HG02870 (cell line): ENCODE measurements at regions not wholly inside any gene's neighbourhood (a gene's known extent, or its start where the extent isn't known, plus 50 kb on each side); places are given as distances from the start of the nearest gene placed in this dataset.

Source experiments
- ATAC-seq: cut with Tn5 transposase; IDR thresholded peaks from one replicate; pipeline ENCODE4 v1.9.1; 2021; ENCODE audit warnings: mild to moderate bottlenecking, moderate library complexity; ENCODE audit not compliant: unreplicated experiment

DNA sequence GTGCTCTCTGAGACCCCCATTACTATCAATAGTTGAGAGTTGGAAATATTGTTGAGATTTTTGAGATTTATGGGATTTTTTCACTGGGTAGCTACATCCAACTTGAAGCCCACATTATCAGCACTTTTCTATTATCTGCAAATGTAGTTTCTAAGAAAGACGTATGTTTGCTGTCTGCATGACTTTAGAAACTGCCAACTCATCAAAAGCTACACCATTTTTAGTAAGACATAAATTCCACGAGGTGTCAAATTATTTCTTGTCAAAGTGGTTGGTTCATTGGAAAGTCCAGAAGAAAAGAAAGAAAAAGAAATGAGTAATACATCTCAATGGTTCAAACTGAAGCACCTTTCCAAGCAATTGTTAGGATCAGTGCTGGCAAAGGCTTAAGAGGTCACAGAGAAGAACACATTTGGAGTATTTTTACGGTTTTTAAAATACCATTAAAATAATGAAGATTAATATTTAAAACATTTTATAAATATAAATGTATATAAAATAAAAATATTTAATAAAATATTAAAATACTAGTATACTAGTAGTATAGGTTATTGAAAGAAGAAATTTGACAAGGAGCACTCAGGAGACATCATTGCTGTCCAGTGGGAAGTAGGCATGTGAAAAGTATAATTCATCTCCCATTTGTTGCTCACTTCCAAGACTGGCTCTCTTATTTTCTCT lies 463.5 kb downstream of the TAFA4 start:
- ATAC-seq = no peak

DNA sequence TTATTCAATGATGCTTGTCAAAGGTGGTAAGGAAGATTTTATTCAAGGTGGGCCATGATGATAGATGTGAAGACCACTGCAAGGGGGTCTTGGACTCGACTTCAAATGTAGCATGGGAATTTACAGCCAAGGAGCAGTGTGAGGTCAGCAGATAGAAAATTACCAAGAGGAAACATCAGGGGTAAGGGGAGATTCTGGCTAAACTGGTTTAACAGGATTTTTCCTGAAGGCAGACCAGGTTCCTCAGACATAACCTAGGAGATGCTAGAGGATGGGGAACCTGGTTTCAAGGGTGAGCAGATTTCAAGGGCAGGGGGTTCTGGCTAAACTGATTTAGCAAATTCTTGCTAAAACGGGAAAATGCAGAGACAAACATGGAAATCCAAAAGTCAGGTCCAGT lies 464.9 kb downstream of the TAFA4 start:
- no peak for ATAC-seq

DNA sequence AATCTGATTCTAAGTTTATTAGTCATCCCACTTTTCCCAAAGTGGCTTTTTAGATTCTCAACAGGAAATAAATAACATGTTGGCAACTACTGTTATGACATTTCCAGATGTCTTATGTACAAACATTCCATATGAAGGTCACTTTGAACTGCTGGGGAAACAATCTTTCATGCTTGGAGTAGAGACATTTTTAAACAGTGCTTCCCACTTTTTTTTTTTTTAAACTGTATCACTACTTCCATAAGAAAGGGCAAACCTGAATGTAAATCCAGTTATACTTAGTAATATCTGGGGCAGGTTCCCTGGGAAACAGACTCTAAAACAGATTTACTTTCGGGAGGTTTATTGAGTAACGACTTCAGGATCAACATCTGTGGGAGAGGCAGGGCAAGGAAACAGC lies 473.8 kb downstream of the TAFA4 start:
- no peak for ATAC-seq

DNA sequence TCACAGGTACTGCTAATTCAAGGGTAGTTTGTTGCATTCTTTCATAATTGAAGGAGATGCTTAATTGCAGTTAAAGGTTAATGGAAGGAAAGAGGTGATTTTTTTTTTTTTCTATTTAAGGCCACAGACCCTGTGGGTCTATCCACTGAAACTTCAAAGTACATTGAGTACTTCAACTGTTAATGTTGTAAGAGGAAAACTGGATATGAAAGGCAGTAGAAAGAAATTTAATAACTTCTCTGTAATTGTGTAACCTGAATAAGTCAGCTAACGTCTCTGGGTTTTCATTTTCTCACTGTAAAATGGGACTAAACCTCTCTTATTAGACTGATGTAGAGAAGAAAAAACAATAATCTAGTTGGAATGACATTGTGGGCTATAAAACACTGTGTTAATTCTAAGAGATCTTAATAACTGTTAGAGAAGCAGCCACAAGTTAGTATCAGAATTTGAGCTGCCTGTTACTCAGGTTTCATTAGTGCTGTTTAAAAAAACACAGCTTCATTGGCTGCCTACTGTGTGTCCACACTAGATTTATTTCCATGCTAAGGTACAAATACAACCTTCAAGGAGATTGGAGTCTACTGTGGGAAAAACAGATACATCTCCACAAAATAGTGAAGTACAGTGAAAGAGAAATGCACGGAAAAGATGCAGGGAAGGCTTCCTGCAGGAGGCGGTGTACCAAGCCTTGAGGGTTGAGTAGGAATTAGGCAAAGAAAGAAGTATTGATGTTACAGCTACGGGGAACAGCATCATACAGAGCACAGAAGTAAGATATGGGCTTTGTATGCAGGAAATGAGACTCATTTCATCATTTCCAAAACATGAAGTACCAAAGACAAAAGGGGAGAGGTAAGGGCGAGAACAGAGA lies 483.6 kb downstream of the TAFA4 start:
- no peak for ATAC-seq

DNA sequence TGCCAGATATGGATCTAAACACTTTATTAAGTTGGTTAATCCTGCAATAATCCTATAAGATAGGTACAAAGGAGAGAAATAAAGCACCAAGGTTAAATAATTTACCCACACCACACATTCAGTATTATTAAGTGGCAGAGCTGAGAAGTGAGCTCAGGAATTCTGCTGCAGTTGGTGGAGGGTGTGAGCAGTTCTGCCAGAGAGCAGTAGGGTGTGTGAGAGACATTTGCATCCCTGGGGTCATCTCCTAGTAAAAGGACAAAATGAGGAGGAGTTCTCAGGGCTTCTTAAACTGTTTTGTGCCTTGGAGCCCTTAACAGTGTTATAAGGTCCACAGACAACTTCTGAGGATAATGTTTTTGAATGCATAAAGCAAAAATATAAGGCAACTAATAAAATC lies 484.5 kb downstream of the TAFA4 start:
- no peak for ATAC-seq

- no peak for ATAC-seq
Measured at GRCh38 chr3:68441054-68441453, 491.3 kb downstream of the TAFA4 start.

DNA sequence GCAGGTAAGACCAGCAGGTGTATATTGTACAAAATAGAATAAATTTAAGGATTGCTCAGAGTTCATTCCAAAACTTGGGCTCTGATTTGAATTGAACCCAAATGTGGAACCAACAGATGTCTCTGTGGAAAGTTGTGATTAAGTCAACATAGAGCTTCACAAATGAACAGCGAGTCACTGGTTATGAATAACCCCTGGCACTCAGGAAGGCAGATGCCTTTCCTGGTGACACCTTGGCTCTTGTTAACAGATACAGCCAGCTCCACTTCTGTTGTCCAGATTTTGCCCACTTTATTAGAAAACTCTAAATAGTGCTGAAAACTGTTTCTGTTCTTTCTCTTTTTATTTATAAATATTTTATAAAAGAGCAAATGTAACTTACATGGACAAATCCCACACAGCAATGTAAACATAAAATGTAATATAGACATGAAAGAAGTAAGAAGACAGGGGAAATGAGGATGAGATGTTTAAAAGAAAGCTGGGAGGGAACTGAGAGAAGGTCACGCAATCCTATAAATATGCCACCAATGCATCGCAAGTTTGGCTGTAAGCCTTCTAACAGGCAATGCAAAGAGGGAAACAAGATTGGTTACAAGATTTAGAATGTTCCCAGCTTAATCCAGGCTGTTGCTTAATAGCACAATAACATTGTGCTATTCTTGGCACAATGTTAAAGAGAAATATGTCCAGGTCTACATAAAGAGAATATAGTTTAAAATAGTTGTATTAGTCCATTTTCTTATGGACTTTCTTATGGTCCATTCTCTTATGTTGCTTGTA lies 495.5 kb downstream of the TAFA4 start:
- ATAC-seq = no peak

GRCh38 chr3:68428495-68428894 lies 503.9 kb downstream of the TAFA4 start:
- ATAC-seq = no peak

- no peak for ATAC-seq
Measured at GRCh38 chr3:68424796-68425460, 507.4 kb downstream of the TAFA4 start.

- no peak for ATAC-seq
Measured at GRCh38 chr3:68408626-68409025, 523.7 kb downstream of the TAFA4 start.

DNA sequence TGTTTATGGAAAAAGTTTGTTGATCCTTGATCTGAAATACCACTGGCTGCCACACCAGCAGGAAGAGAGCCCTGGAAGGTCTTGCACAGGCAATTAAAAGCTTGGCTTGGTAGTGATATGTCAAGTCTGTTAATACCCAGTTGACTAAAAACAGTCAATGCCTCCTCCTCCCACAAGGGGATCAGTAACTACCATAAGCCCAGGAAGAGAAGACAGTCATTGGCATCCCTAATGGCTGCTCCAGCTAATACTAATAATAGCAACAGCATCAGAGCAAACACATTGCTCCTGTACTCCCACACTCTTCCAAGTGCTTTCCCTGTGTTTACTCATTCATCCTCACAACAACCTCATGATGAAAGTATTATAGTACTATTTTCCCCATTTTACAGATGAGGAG lies 528.6 kb downstream of the TAFA4 start:
- no peak for ATAC-seq

DNA sequence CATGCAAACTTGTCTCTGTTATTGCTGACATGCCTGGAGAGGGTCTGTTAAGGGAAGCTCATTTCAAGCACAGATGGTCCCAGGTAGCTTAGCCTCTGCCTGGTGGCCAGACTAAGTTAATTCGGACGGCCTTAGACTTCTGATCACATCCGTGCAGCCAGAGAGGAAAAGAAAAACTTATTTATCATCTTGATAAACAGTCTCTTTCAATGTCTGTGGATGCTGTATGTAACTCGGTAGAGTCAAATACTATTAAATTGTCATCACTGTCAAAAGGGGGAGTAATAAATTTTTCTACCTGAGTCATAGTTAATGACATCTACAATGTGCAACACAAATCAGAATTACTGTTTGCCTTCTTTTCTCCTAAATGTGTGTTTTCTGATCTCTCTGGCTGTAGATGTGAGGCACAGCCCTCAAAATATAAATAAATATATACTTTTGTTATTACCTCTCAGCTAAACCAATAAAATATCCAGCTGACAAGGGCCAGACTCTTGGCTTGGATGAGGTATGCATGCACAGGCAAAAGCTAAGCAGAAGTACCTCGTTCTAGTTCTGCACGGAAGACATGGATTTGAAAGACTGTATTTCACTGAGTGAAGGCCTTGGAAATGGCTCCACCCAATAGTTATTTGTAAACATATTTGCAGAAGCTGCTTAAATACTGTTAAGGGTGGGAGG lies 530.0 kb downstream of the TAFA4 start:
- ATAC-seq = no peak

GRCh38 chr3:68378631-68379030 lies 553.7 kb downstream of the TAFA4 start:
- no peak for ATAC-seq

DNA sequence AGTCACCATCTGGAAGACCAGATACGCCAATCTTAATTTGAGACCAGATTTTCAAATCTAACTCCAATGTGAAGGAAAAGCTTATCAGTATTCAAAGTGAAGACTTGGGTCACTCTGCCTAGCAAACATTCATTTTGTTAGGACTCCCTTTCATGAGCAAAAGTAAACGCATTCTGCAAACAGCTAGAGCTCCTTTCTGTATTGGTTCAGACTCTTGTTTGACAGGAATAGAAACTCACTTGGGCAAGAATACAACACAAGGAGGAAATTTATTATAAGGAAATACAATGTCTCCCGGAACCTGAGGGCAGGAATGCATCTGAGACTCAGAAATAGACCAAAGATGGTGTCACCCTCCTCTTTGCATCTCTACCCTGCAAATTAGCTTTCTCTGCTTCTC lies 558.6 kb downstream of the TAFA4 start:
- ATAC-seq = no peak

DNA sequence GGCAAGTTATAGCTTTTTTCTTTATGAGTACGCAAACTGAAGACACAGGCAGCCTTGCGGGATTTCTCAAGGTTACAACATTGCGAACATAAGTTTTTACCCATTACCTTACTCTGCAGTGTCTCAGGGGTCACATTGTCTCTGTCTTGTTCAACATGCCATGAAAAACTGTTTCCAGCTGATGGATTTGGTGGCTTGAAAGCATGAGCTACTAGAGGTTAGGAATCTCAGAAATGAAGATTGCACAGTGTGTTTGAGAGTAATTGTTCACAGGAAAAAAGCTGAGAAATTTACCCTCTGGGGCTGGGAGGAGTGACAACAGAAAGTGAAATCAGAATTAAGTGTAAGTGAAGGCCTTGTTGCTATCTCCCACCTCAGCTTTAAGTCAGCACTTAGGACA lies 568.6 kb downstream of the TAFA4 start:
- no peak for ATAC-seq

DNA sequence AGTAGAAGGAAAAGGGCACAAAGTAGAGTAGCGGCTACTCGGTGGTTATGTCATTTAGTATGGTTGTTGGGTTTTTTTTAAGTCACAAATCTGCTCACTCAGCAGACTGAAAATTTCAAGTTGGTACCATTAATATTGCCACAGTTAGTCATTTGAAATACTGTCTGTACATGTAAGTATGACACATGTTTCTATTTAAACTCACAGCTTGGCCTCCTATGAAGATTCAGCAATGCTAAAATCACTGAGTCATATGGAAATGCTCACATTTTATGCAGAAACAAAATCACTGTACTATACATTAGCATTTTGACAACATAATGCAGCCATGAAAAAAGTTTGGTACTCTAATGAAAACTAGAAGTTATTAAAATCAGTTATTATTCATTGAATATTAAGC lies 571.9 kb downstream of the TAFA4 start:
- ATAC-seq = no peak

- no peak for ATAC-seq
Measured at GRCh38 chr3:68345781-68346180, 586.6 kb downstream of the TAFA4 start.

DNA sequence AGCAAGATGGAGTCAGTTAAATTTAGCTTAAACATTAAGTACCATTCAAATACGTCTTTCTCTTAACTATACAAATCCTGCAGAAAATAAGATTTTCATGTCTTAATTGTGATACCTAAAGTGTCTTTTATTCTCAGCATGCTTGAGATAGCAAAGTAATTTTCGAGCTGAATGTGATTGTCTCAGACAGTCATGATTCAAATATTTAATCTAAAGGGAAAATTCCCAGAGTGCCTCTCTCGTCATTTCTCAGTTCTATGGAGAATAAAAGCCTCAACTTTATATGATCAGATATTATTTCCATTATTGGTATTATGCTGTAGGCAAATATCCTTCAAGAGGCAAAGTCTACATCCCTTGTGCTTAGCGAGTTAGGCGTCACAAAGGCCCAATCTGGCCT lies 589.9 kb downstream of the TAFA4 start:
- no peak for ATAC-seq

DNA sequence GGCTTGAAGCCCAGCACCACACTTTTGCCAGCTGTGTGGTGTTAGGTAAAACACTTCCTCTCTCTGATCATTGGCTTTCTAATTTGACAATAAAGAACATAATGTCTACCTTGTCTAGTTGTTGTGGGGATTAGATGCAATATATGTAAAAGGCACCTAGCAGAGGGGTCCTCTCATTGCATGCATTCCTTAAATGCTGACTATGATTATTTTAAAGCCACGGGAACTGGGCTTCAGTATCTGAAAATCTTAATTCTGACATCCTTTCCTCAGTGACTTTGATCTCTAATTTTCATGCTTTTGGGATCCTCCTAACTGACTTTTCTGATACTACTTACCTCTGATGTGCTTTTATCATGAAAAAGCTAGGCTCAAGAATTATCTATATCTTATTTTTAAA lies 596.3 kb downstream of the TAFA4 start:
- no peak for ATAC-seq

DNA sequence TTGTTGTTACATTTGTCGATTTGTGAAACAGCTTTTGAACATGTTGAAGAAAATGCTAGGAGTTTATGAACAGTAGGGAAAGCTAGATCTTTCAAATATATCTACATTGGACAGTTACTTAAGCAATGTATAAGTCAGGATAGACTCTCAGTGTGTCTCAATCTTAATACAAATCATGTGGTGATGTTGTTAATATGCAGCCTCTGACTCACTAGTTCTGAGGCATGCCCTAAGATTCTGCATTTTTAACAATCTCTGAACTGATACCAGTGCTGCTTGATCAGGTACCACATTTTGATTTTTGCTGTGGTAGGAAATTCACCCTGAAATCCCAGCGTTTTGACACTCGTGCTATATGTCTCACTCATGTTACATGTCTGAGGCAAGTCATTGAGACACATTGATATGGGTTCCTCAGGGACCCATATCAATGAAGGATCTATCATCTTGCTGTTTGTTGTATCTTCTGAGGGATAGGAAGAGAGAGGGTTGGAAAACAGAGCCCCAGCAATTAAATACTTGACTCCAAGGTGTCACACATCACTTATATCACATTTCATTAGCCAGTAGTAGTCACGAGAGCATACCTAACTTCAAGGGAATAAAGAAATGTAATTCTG lies 597.9 kb downstream of the TAFA4 start:
- ATAC-seq = no peak
